ENCODE measurements at regions not wholly inside any gene's neighbourhood (a gene's known extent, or its start where the extent isn't known, plus 50 kb on each side); places are given as distances from the start of the nearest gene placed in this dataset.
A peak's percentile ranks its signal among the peaks of the same experiment; 100 is the strongest.

- no peaks in the 10 kb centered on the region for H3K36me3 ChIP-seq
- no peak for DNase-seq
- TF ChIP-seq, protein P1, sequence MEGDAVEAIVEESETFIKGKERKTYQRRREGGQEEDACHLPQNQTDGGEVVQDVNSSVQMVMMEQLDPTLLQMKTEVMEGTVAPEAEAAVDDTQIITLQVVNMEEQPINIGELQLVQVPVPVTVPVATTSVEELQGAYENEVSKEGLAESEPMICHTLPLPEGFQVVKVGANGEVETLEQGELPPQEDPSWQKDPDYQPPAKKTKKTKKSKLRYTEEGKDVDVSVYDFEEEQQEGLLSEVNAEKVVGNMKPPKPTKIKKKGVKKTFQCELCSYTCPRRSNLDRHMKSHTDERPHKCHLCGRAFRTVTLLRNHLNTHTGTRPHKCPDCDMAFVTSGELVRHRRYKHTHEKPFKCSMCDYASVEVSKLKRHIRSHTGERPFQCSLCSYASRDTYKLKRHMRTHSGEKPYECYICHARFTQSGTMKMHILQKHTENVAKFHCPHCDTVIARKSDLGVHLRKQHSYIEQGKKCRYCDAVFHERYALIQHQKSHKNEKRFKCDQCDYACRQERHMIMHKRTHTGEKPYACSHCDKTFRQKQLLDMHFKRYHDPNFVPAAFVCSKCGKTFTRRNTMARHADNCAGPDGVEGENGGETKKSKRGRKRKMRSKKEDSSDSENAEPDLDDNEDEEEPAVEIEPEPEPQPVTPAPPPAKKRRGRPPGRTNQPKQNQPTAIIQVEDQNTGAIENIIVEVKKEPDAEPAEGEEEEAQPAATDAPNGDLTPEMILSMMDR (IDR thresholded peaks at IDR 0.05): no peak
- TF ChIP-seq POLR2A (IDR thresholded peaks at IDR 0.05): no peak
- H3K27me3 ChIP-seq: no peaks in the 10 kb centered on the region
- no peak overlapping the region for H3K4me3 ChIP-seq
- peaks cover 0 to 3% of the 10 kb centered on the region in 2 donors for H3K4me1 ChIP-seq
- no peak overlapping the region for H3K27ac ChIP-seq
- intact Hi-C loops (cut with DNase I; ENCODE audit: low total_unique reads): no loop called here
- no peaks in the 10 kb centered on the region for H3K9me3 ChIP-seq
Observed at GRCh38 chr1:117681901-117682250, 76.0 kb downstream of the TENT5C start.

GRCh38 chr1:117682372-117682771 is 76.5 kb downstream of the TENT5C start:
- DNase-seq: no peak
- Histone ChIP-seq H3K9me3 (no peaks in the 10 kb centered on the region), H3K4me1 (peaks cover 0 to 3% of the 10 kb centered on the region in 2 donors), H3K4me3 (no peak overlapping the region), H3K27me3 (no peaks in the 10 kb centered on the region), H3K36me3 (no peaks in the 10 kb centered on the region), H3K27ac (no peak overlapping the region)
- TF ChIP-seq POLR2A (IDR thresholded peaks at IDR 0.05): no peak
- TF ChIP-seq, protein P1 (IDR thresholded peaks at IDR 0.05): no peak
- intact Hi-C loops (cut with DNase I; ENCODE audit: low total_unique reads): no loop called here

GRCh38 chr1:117683571-117684285 is 77.9 kb downstream of the TENT5C start:
- H3K9me3 ChIP-seq: no peaks in the 10 kb centered on the region
- no peak for DNase-seq
- no peaks in the 10 kb centered on the region for H3K27me3 ChIP-seq
- TF ChIP-seq POLR2A (IDR thresholded peaks at IDR 0.05): no peak
- H3K4me3 ChIP-seq: no peak overlapping the region
- intact Hi-C loops (cut with DNase I; ENCODE audit: low total_unique reads): no loop called here
- peaks cover 0 to 3% of the 10 kb centered on the region in 2 donors for H3K4me1 ChIP-seq
- no peak overlapping the region for H3K27ac ChIP-seq
- no peaks in the 10 kb centered on the region for H3K36me3 ChIP-seq

- Histone ChIP-seq H3K9me3 (no peaks in the 10 kb centered on the region), H3K4me3 (no peak overlapping the region), H3K36me3 (no peaks in the 10 kb centered on the region), H3K27me3 (no peaks in the 10 kb centered on the region), H3K4me1 (peaks cover 0 to 3% of the 10 kb centered on the region in 2 donors), H3K27ac (peak overlapping the region in 1 of 2 donors; percentile 39)
- intact Hi-C loops (cut with DNase I; ENCODE audit: low total_unique reads): no loop called here
- TF ChIP-seq, protein P1 (IDR thresholded peaks at IDR 0.05): no peak
- TF ChIP-seq POLR2A (IDR thresholded peaks at IDR 0.05): no peak
- DNase-seq: no peak
Observed at GRCh38 chr1:117685936-117686806, 80.3 kb downstream of the TENT5C start.

DNA sequence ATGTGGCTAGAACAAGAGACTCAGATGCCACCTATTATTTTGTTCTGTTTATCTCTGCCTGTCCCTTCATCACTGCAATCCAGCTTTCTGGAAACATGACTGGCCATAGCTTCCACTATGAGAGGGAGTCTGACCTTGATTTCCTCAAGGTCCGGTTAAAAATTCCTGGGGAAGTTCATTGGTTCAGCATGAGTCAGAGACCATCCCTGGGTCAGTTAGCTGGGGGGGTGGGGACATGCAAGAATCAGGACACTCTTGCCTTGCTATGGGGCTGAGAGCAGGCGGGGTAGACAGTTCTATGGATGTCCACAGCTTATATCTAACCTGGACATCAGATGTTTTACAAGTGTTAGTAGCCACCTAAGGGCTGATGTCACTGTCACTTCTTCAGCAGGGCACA is 81.1 kb downstream of the TENT5C start:
- no peak for TF ChIP-seq POLR2A (IDR thresholded peaks at IDR 0.05)
- TF ChIP-seq, protein P1 (IDR thresholded peaks at IDR 0.05): no peak
- Histone ChIP-seq H3K36me3 (no peaks in the 10 kb centered on the region), H3K4me1 (peaks cover 0 to 3% of the 10 kb centered on the region in 2 donors), H3K27ac (no peak overlapping the region), H3K27me3 (no peaks in the 10 kb centered on the region), H3K9me3 (no peaks in the 10 kb centered on the region), H3K4me3 (no peak overlapping the region)
- intact Hi-C loops (cut with DNase I; ENCODE audit: low total_unique reads): no loop called here
- no peak for DNase-seq
